ENCODE measurements at regions not wholly inside any gene's neighbourhood (a gene's known extent, or its start where the extent isn't known, plus 50 kb on each side); places are given as distances from the start of the nearest gene placed in this dataset.

- DNase-seq: no peak
These were observed 263.2 kb downstream of the SEC23A start for GRCh38 chr14:38839694-38840365.

- no peak for DNase-seq
These were observed 264.1 kb downstream of the SEC23A start for GRCh38 chr14:38838979-38839323.

- no peak for DNase-seq
These were observed 264.7 kb downstream of the SEC23A start for GRCh38 chr14:38838049-38838978.

- DNase-seq: no peak
These were observed 265.5 kb downstream of the SEC23A start for GRCh38 chr14:38837343-38838048.

GRCh38 chr14:38836539-38836938 lies 266.5 kb downstream of the SEC23A start:
- no peak for DNase-seq

GRCh38 chr14:38835874-38836273 lies 267.2 kb downstream of the SEC23A start:
- no peak for DNase-seq

- DNase-seq: no peak
These were observed 274.7 kb downstream of the SEC23A start for GRCh38 chr14:38828183-38828827.

GRCh38 chr14:38824706-38825105 lies 278.3 kb downstream of the SEC23A start:
- no peak for DNase-seq

- no peak for DNase-seq
These were observed 284.5 kb downstream of the SEC23A start for GRCh38 chr14:38818555-38818954.

GRCh38 chr14:38808734-38809455 lies 294.1 kb downstream of the SEC23A start:
- DNase-seq: no peak

- no peak for DNase-seq
These were observed 303.4 kb downstream of the SEC23A start for GRCh38 chr14:38799671-38800070.

GRCh38 chr14:38794677-38795076 lies 308.4 kb downstream of the SEC23A start:
- DNase-seq: no peak

- no peak for DNase-seq
These were observed 311.2 kb downstream of the SEC23A start for GRCh38 chr14:38791862-38792261.

GRCh38 chr14:38790916-38791315 lies 312.1 kb downstream of the SEC23A start:
- no peak for DNase-seq

- DNase-seq: no peak
These were observed 313.2 kb downstream of the SEC23A start for GRCh38 chr14:38789805-38790204.

GRCh38 chr14:38788060-38788459 lies 315.0 kb downstream of the SEC23A start:
- no peak for DNase-seq

- DNase-seq: no peak
These were observed 316.1 kb downstream of the SEC23A start for GRCh38 chr14:38786921-38787320.

- DNase-seq: no peak
These were observed 325.6 kb downstream of the SEC23A start for GRCh38 chr14:38777401-38777800.

- no peak for DNase-seq
These were observed 327.0 kb downstream of the SEC23A start for GRCh38 chr14:38775986-38776385.

GRCh38 chr14:38774162-38774561 lies 328.9 kb downstream of the SEC23A start:
- no peak for DNase-seq

- DNase-seq: no peak
These were observed 332.8 kb downstream of the SEC23A start for GRCh38 chr14:38770251-38770650.

- DNase-seq: no peak
These were observed 340.2 kb downstream of the SEC23A start for GRCh38 chr14:38762845-38763244.
